AG04450 (cell line): ENCODE measurements at regions not wholly inside any gene's neighbourhood (a gene's known extent, or its start where the extent isn't known, plus 50 kb on each side); places are given as distances from the start of the nearest gene placed in this dataset.

Experiments
- CTCF ChIA-PET: fragments of 300-600, 350-600 bp; formaldehyde crosslinking; extraction: SDS; loops from one replicate; lab custom pipeline; 2022; ENCODE audit warnings: antibody characterized with exemption, inconsistent platforms; lab: Charles Lee
- POLR2A ChIA-PET: fragments of 350-600 bp; formaldehyde crosslinking; extraction: SDS; loops from one replicate; lab custom pipeline; 2021; ENCODE audit warnings: antibody characterized with exemption, inconsistent platforms; lab: Yijun Ruan, JAX
- DNase-seq: peaks from one replicate; pipeline ENCODE4 v3.0.0-alpha.2; 2011; ENCODE audit warnings: low read depth, low spot score
- H3K27ac ChIP-seq: one replicate; pipeline ENCODE4 v1.5.1; 2012; ENCODE audit warnings: low read depth, low read length, control low read depth
- H3K27me3 ChIP-seq: one replicate; pipeline ENCODE4 v1.6.0; 2012; ENCODE audit warnings: low read length; ENCODE audit not compliant: control insufficient read depth, insufficient read depth
- H3K4me3 ChIP-seq: 2 replicates; pipeline ENCODE4 v1.5.1; 2011; ENCODE audit warnings: mild to moderate bottlenecking, low read depth, low read length, control low read depth
- H3K9me3 ChIP-seq: 2 replicates; pipeline ENCODE4 v1.5.1; 2012; ENCODE audit warnings: low read length; ENCODE audit not compliant: control insufficient read depth, insufficient read depth
- CTCF ChIP-seq: IDR thresholded peaks from 2 replicates; pipeline ENCODE4 v1.5.1; 2011; ENCODE audit warnings: low read depth, low read length, control low read depth, inconsistent platforms

DNA sequence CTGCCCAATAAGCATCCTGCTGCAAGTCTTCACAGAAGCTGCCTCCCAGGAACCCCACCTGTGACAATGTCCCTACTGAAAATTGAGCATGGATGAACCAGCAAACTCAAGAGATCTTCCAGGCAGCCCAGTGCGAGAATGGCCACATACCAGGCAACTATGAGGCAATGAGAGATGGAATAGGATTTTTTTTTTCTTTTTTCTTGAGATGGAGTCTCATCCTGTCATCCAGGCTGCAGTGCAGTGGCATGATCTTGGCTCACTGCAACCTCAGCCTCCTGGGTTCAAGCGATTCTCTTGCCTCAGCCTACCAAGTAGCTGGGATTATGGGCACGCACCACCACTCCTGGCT, 60.9 kb upstream of the ARL8B start:
- no peaks in the 10 kb centered on the region for H3K9me3 ChIP-seq
- H3K27me3 ChIP-seq, result no peaks in the 10 kb centered on the region
- no peak for TF ChIP-seq CTCF
- ChIA-PET POLR2A (no interaction called here), CTCF (no interaction called here)
- H3K4me3 ChIP-seq, result no peak overlapping the region
- no peak for DNase-seq
- no peak overlapping the region for H3K27ac ChIP-seq

GRCh38 chr3:5063724-5064123, 58.4 kb upstream of the ARL8B start:
- H3K27ac ChIP-seq, result no peak overlapping the region
- DNase-seq, result no peak
- TF ChIP-seq CTCF, result no peak
- H3K9me3 ChIP-seq, result no peaks in the 10 kb centered on the region
- ChIA-PET CTCF (interaction anchor here (3.1 kb wide), 1 partner anchor 353 kb away, joined by 18 read pairs; no protein-coding TSS in a partner anchor), POLR2A (no interaction called here)
- H3K4me3 ChIP-seq, result no peak overlapping the region
- H3K27me3 ChIP-seq, result peaks cover 1% of the 10 kb centered on the region

DNA sequence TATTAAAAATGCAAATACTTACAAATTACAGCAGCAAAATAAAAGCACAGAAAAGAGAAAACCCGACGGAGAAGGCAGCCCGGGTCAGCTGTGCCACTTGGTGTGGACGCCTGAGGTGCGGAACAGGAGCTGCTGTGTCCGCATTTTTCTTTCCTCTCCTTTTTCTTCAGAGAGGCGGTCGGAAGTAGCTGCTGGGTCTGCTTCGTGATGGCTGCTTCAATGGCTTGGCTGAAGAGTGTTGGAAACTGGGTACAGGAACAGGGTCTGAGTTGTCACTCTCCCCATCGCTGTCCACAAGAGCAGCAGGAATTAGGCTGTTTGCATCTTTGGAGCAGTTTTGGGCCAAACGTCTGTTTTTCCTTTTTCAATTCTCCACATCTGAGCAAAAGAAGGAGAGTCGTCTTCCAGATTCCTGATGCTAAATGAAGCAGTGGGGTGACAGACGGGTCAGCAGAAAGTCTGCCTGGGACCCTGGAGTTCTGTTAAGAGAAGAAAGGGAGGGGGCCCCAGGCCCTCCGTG, 53.5 kb upstream of the ARL8B start:
- DNase-seq, result no peak
- POLR2A ChIA-PET, result no interaction called here
- H3K27ac ChIP-seq, result no peak overlapping the region
- H3K9me3 ChIP-seq, result no peaks in the 10 kb centered on the region
- H3K27me3 ChIP-seq, result peaks cover 11% of the 10 kb centered on the region
- TF ChIP-seq CTCF, result no peak
- CTCF ChIA-PET, result interaction anchor here (1.5 kb wide), 1 partner anchor 10 kb away, joined by 5 read pairs; no protein-coding TSS in a partner anchor
- no peak overlapping the region for H3K4me3 ChIP-seq

DNA sequence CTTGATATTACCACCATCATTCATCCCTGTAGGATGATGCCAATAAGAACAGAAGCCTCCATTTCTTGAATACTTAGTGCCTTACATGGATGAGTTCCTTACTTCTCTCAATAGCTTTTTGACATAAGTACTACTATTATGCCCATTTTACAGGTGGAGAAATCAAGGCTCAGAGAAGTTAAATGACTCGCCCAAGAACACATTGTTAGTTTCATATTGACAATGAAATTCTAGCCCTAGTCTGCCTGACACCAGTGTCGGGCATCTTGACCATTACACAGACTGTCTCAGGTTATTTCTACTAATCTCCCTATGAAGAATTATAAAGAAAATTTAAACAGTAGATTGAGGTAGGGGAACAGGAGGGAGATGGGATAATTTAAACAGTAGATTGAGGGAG, 52.5 kb upstream of the ARL8B start:
- no peak for DNase-seq
- Histone ChIP-seq H3K4me3 (no peak overlapping the region), H3K27me3 (peaks cover 11% of the 10 kb centered on the region), H3K27ac (no peak overlapping the region), H3K9me3 (no peaks in the 10 kb centered on the region)
- ChIA-PET CTCF (no interaction called here), POLR2A (no interaction called here)
- TF ChIP-seq CTCF, result no peak

DNA sequence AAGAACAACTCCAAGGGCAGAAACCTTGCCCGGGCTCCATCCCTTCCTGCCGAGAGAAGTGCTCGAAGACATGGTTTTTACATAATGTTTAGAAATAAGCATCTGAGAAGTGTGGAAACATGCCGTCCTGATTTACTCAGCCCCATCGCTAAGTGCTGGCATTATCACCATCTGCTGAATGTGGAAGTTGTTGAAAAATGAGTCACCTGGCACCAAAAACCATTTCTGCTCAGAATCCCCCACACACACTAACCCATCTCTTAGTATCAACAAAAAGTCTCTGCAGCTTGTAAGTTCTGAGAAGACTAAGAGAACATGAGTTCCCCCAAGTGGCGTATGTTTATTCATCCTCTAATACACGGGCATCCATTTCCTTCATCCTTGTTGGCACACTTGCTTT, 51.0 kb upstream of the ARL8B start:
- Histone ChIP-seq H3K4me3 (no peak overlapping the region), H3K27me3 (peaks cover 11% of the 10 kb centered on the region), H3K9me3 (no peaks in the 10 kb centered on the region), H3K27ac (no peak overlapping the region)
- no peak for DNase-seq
- POLR2A ChIA-PET, result no interaction called here
- CTCF ChIA-PET, result interaction anchor here (0.9 kb wide), 1 partner anchor 12 kb away, joined by 3 read pairs; no protein-coding TSS in a partner anchor
- TF ChIP-seq CTCF, result no peak
